Activated gamma-delta T cell treated with anti-CD3 and anti-CD28 coated beads, Interleukin-2, amount 50 U/mL, for 16 hours (primary cell): ENCODE measurements at regions not wholly inside any gene's neighbourhood (a gene's known extent, or its start where the extent isn't known, plus 50 kb on each side); places are given as distances from the start of the nearest gene placed in this dataset.

Source experiments
- DNase-seq: peaks from one replicate; pipeline ENCODE4 v3.0.0-alpha.2; 2020; ENCODE audit warnings: low read depth

DNA sequence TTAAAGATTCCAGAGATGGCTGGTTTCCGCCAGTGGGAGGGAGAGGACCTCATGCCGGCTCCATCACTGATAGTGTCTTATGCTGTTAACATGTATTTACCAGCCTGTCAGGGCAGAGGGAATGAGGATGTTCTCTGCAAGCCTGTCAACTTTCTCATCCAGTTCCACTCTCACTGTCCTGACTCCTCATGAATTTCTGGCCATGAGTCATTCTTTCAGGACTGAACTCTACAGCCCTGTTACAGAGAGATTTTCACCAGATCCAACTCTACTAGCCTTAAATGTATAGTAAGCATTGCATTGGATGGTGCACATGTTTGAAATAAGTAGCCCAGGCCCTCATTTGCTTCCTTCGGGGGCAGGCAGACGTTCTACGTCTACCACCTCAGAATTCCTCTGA, 387.7 kb downstream of the TMEM135 start:
- no peak for DNase-seq

DNA sequence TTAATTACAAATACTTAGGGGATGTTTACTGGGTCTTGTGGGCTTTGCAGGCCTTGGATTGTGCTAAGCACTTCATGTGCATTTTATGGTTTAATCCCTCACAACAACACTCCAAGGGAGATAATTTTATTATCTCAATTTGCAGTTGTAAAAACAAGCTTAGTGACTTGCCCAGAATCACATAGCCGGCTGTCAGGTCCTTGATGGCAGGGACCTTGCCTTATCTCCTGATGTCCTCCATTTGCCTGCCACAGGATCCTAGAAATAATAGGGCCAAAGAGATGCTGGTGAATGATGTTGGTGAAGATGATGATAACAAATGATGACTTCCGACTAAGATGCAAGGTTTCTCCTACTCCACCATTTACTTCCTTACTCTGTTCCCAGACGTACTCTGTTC, 385.4 kb downstream of the TMEM135 start:
- no peak for DNase-seq

DNA sequence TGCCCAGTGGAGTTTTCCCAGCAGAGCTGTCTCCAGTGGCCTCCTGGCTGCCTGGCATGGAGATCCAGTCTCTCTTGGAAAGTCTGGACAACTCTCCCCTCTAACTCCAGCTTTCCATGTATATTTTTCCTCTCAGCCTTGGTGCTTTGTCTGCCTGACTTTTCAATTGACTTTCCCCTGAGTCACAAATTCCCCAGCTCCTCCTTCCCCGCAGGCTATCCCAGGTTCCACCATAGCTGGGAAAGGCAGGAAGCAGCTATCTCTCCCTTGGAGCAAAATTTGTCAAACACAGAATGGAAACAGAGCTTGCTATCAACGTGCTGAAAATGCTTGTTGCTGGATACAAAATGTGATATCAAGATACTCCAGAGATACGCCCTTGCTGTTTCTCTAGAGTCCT, 384.8 kb downstream of the TMEM135 start:
- DNase-seq, result no peak

DNA sequence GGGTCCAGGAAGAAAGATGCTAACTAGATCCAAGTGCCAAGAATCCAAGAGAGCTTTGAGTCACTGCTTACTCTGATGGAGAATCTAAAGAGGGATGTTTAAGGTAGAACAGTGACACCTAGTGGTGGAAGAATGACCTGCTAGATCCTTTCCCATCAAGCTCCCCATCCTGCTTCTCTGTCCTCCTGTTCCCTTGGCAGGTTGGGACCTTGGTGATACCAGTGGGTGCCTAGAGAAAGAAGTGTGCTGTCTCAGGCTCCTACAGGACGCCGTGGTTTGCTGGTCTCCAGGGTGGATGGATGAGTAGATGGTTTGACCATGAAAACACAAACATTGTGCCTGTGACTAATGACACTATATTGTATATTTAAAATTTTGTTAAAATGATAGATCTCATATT, 383.7 kb downstream of the TMEM135 start:
- no peak for DNase-seq

DNA sequence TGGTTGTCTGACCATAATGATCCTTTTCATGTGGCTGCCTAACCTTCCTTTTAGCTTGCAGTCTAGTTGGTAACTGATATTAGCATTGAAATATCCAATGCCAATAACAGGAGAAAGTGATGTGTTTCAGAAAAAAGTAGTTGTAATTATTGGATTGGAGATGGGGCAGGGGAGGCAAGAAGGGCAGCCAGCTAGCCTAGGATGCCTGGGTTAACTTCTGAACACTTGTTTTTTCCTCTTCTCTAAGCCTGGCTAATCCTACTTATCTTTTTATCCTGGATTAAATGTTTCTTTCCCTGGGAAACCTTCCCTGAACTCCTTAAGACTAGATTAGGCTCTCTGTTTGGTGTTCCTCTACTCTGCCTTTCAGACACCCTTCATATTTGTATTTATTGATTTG, 380.2 kb downstream of the TMEM135 start:
- no peak for DNase-seq

DNA sequence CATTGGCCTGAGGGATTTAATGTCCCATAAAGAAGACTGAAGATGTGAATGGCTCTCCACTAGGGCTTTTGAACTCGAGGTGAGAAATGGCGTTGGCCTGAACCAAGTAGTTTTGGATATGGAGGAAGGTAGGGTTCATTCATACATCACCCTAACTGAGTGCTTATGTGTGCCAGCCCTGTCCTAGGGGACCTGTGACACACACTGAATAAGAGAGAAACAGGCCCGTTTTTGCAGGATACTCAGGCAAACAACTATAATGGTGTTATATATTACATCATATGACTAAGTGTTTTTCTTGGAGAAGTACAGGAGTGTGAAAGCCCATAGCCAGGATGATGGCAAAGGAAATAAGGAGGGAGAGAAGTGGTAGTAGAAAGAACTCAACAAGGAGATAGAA, 368.1 kb downstream of the TMEM135 start:
- DNase-seq, result no peak

DNA sequence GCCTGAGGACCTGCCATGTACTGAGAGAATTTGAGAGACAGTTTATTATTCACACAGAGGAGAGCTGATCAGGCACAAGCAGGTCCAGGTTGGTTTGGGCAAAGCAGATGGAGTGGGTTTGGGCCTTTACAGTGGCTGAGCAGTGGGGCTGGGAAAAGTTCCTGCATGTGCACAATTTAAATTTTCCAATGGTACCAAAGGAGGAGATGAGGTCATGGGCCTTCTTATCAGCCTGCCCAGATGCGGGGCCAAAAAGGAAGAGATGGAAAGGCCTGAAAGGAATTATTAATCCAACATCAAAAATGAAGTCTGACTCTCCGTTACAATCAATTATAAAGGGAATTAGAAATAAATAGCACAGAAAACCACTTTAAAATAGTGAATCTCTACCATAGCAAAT, 367.6 kb downstream of the TMEM135 start:
- DNase-seq, result no peak

DNA sequence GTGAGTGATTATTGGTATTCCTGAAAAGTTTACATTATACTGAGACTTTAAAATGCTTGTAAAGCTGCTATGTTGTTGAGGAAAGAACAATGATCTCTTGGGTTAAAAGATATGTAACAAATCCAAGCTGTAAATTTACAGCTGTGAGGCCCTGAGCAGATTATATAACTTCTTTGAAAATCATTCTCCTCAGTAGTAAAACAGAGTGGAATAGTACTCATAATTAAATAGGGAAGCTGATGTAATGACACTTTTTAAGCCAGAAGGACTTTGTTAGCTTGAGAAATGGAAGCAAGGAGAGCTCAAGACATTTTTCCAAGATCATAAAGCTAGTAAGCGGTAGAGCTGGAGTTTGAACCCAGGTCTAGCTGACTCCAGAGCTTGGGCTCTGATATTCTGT, 363.9 kb downstream of the TMEM135 start:
- DNase-seq, result no peak

DNA sequence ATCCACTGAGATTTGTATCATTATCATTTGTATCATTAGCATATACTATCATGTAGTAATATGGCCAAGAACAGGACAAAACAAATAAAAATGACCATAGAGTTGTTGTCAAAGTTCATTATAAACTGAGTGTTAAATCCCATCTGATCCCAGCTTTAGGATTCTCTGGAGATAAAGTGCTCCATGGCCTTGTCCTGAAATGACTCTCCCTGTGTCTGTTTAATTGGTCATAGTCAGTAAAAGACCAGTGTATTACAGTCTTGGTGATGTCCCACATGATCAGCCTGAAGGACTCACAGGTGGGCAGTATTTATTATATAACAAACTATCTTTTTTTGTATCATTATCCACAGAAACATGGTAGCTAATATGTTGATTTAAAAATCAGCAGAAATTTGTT, 361.6 kb downstream of the TMEM135 start:
- no peak for DNase-seq

DNA sequence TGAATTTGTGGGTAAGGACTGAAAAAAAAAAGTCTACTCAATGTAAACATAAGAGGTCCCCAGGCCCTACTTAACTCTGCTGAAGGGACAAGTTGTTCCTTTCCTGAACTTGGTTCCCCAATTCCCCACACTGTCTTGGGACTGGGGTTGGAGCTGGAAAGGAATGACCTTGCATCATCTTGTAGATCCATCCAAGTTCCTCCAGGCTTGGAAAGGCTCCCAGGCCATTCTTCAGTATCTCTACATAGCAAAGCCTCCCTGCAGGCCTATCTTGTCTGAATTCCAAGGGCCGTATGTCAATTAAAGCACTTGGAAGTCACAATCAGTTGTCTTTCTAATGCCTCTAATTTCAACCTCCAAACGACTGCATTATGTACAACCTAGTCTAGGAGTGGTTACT, 361.2 kb downstream of the TMEM135 start:
- DNase-seq, result no peak

DNA sequence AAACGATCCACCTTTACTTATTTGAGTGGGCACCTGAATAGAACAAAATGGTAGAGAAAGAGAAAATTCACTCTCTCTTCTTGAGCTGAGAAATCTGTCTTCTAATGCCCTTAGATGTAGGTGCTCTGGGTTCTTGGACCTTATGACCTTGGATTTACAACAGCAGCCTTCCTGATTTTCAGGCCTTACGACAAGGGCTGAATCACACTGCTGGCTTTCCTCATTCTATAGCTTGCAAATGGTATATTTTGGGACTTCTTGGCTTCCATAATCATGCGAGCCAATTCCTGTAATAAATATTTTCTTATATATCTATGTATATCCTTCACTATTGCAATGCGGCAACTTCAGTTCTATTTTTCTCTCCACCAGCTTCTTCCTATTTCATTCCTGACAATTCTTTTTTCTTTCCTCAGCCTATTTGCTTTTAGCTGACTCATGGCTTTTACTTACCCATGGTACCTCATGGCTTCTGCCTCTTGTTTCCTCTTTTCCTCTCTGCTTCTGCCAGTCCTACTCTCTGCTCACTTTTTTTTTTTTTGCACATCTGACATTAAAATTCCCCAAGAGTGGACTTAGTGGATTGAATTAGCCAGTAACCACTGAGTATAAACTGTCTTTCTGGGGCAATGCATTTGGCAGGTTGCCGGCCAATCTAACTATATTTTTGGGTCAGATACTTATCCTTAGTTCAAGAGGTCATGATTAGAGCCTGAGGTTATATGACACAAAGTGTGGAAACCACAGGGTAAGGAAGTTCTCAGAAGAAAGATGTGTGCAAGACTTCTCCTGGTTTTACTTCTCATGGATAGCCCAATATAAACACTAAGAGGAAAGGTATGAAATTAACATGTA, 359.5 kb downstream of the TMEM135 start:
- DNase-seq, result no peak

DNA sequence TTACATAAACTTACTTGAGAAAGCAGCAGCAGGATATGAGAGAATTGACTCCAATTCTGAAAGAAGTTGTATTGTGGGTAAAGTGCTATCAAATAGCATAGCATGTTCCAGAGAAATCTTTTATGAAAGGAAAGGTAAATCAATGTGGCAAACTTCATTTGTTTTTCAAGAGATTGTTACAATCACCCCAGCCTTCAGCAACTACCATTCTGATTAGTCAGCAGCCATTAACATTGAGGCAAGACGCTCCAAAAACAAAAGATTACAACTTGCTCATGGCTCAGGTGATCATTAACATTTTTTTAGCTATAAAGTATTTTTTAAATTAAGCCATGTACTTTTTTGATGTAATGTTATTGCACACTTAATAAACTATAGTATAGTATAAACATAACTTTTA, 357.2 kb downstream of the TMEM135 start:
- no peak for DNase-seq

DNA sequence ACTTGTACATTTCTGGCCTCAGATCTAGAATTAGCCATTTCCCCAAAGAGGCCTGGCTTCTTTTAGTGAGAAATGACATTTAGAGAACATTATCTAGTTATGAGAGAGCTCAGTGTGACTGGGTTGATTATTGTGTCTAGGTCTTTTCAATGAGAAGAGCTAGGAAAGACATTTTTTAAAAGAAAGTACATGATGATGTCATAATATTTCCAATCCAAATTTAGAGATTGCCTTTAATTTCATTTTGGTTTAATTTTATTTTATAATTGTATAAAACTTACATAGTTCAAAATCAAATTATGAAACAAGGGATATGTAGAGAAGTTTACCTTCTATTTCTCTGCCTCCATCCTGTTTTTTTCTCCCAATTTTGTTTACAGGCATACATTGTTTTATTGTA, 354.9 kb downstream of the TMEM135 start:
- no peak for DNase-seq

DNA sequence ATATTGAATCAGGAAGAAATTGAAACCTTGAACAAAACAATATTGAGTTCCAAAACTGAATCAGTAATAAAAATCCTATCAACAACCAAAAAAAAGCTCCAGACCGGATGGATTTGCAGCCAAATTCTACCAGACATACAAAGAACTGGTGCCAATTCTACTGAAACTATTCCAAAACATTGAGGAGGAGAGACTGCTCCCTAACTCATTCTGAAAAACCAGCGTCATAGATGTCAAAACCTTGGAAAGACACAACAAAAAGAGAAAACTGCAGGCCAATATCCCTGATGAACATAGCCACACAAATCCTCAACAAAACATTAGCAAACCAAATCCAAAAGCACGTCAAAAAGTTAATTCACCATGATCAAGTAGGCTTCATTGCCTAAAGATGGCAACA, 353.8 kb downstream of the TMEM135 start:
- no peak for DNase-seq

DNA sequence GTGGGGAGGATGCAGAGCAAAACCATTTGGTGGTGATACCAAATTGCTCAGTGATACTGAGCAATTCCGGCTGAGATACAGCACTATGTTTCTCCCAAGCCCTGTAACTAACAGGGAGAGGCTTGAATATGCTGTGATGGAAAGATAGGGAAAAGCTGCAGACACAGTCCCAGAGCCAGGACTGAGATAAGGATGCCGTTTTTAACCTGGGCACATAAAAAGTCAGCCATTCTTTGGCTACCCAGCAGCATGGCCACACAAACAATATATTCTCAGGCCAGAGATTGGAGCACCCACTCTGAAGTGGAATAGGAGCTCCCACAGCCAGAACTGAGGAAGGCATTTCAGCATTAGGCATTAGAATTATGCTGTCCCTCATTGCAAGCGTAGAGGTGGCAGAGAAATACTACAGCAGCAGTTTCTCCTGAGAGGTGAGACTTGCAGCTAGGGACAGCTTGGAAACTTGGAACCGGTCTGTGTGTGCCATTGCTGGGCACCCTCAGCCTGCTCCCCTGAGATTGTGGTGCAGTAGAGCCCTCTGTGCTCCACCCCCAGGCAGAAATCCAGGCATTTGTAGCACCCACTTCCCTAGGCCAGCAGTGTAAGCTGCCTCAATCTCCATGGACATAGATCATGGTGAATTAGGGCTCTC, 346.5 kb downstream of the TMEM135 start:
- DNase-seq, result no peak

DNA sequence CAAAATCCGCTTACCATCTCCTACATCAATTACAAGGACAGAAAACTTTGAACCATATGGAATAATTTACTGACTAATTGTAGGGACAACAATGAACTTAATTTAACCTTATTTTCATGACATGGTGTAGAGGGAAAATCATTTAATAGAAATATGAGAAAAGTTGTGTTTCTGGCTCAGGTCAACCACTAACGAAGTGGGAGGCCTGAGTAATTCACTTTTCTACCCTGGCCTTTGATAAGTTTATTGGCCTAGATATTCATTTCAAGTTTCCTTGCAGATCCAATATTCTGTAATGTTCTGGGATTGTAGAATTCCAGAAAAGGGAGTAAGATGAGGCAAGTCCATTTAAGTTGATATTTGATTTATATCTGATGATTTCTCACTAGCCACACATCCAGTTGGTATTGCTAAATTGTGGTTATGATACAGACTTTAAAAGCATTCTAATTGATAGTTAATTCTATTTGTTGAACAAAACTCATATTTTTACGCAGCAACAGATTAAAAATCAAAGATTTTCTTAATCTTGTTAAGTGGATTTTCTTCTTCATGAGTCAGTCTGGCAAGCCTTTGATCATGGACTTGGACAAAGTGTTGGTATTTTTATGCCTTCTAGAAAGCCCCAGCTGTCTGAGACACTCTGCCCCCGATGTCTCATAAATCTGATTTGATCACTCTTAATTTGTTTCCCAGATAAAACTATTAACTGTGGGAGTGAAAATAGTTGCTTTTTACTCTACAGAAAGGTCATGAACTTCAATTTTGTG, 336.5 kb downstream of the TMEM135 start:
- DNase-seq, result no peak
